DOHH2 (cell line): ENCODE measurements at regions not wholly inside any gene's neighbourhood (a gene's known extent, or its start where the extent isn't known, plus 50 kb on each side); places are given as distances from the start of the nearest gene placed in this dataset.

Experiments used
- H3F3A ChIP-seq: fragments of 200-600 bp; sonication (generic), shearing (Covaris generic); 2 replicates; pipeline ENCODE4 v1.6.0; 2016; ENCODE audit warnings: antibody characterized with exemption, mild to moderate bottlenecking; ENCODE audit not compliant: control insufficient read depth, insufficient read depth
- H3K27ac ChIP-seq: fragments of 200-600 bp; sonication (generic); 2 replicates; pipeline ENCODE4 v1.5.1; 2014; ENCODE audit warnings: low read depth, mild to moderate bottlenecking, low read length, moderate library complexity
- H3K27me3 ChIP-seq: fragments of 200-600 bp; sonication (generic); 2 replicates; pipeline ENCODE4 v1.6.1; 2014; ENCODE audit warnings: mild to moderate bottlenecking, low read length, mixed read lengths; ENCODE audit not compliant: control insufficient read depth
- H3K36me3 ChIP-seq: fragments of 200-600 bp; sonication (generic); 2 replicates; pipeline ENCODE4 v1.6.1; 2014; ENCODE audit warnings: mild to moderate bottlenecking, low read length, moderate library complexity, mixed read lengths; ENCODE audit not compliant: control insufficient read depth
- H3K4me1 ChIP-seq: fragments of 200-600 bp; sonication (generic); 2 replicates; pipeline ENCODE4 v1.6.1; 2014; ENCODE audit warnings: mild to moderate bottlenecking, low read length, mixed read lengths; ENCODE audit not compliant: control insufficient read depth
- H3K4me2 ChIP-seq: fragments of 200-600 bp; sonication (generic); 2 replicates; pipeline ENCODE4 v1.6.0; 2014; ENCODE audit warnings: mild to moderate bottlenecking, low read length, moderate library complexity
- H3K4me3 ChIP-seq: fragments of 200-600 bp; sonication (generic); 2 replicates; pipeline ENCODE4 v1.5.1; 2014; ENCODE audit warnings: mild to moderate bottlenecking, low read length, mixed read lengths
- H3K79me2 ChIP-seq: fragments of 200-600 bp; sonication (generic); 2 replicates; pipeline ENCODE4 v1.6.1; 2014; ENCODE audit warnings: mild to moderate bottlenecking, low read length, mixed read lengths; ENCODE audit not compliant: control insufficient read depth
- H3K9me2 ChIP-seq: fragments of 200-600 bp; sonication (generic); replicated peaks from 2 replicates; pipeline ENCODE4 v1.6.1; 2014; ENCODE audit warnings: mild to moderate bottlenecking, low read length, mixed read lengths; ENCODE audit not compliant: control insufficient read depth
- H3K9me3 ChIP-seq: fragments of 200-600 bp; sonication (generic); 2 replicates; pipeline ENCODE4 v1.6.1; 2014; ENCODE audit warnings: antibody characterized with exemption, low read length, mixed read lengths; ENCODE audit not compliant: control insufficient read depth, insufficient read depth
- H4K20me1 ChIP-seq: fragments of 200-600 bp; sonication (generic); 2 replicates; pipeline ENCODE4 v1.6.0; 2014; ENCODE audit warnings: low read depth, mild to moderate bottlenecking, antibody characterized with exemption, low read length, moderate library complexity; ENCODE audit not compliant: control insufficient read depth, insufficient read depth
- CTCF ChIP-seq: fragments of 200-600 bp; sonication (generic); IDR thresholded peaks from one replicate; pipeline ENCODE4 v1.5.1; 2014; ENCODE audit warnings: antibody characterized with exemption, mild to moderate bottlenecking, low read depth, low read length; ENCODE audit not compliant: poor library complexity, severe bottlenecking
- EZH2phosphoT487 ChIP-seq: fragments of 200-600 bp; sonication (generic); IDR thresholded peaks from 2 replicates; pipeline ENCODE4 v1.6.1; 2017; ENCODE audit warnings: borderline replicate concordance, mild to moderate bottlenecking, antibody characterized with exemption, low read length, moderate library complexity, mixed read lengths

- Histone ChIP-seq H3K27ac (no peak overlapping the region), H3K4me2 (no peak overlapping the region), H3K27me3 (no peaks in the 10 kb centered on the region)
Measured at GRCh38 chr13:50691681-50692263, 151.7 kb downstream of the DLEU7 start.

GRCh38 chr13:50692396-50692915 lies 151.0 kb downstream of the DLEU7 start:
- no peak overlapping the region for H3K4me2 ChIP-seq

More at GRCh38 chr13:50691681-50692263, 151.7 kb downstream of the DLEU7 start:
- Histone ChIP-seq H3K4me3 (no peak overlapping the region), H3K9me3 (peaks cover 10% of the 10 kb centered on the region), H3K4me1 (no peaks in the 10 kb centered on the region), H3K36me3 (no peaks in the 10 kb centered on the region), H3K79me2 (no peaks in the 10 kb centered on the region), H3K9me2 (no peaks in the 10 kb centered on the region), H3F3A (no peaks in the 10 kb centered on the region), H4K20me1 (no peaks in the 10 kb centered on the region)
- TF ChIP-seq CTCF, result no peak
- no peak for TF ChIP-seq EZH2phosphoT487

GRCh38 chr13:50693727-50694126 lies 149.8 kb downstream of the DLEU7 start:
- no peaks in the 10 kb centered on the region for H3K9me2 ChIP-seq
- H3K4me1 ChIP-seq, result no peaks in the 10 kb centered on the region
- no peak overlapping the region for H3K4me2 ChIP-seq
- peaks cover 12% of the 10 kb centered on the region for H3K9me3 ChIP-seq
- no peaks in the 10 kb centered on the region for H4K20me1 ChIP-seq
- no peak overlapping the region for H3K27ac ChIP-seq
- H3K79me2 ChIP-seq, result no peaks in the 10 kb centered on the region
- H3F3A ChIP-seq, result no peaks in the 10 kb centered on the region
- H3K36me3 ChIP-seq, result no peaks in the 10 kb centered on the region
- no peak overlapping the region for H3K4me3 ChIP-seq
- no peaks in the 10 kb centered on the region for H3K27me3 ChIP-seq
- TF ChIP-seq EZH2phosphoT487 (no peak), CTCF (no peak)

More at GRCh38 chr13:50692396-50692915, 151.0 kb downstream of the DLEU7 start:
- H3K9me3 ChIP-seq, result peaks cover 12% of the 10 kb centered on the region
- no peak overlapping the region for H3K27ac ChIP-seq
- no peaks in the 10 kb centered on the region for H3K9me2 ChIP-seq
- H3K36me3 ChIP-seq, result no peaks in the 10 kb centered on the region
- no peaks in the 10 kb centered on the region for H3K79me2 ChIP-seq
- no peaks in the 10 kb centered on the region for H3K4me1 ChIP-seq
- no peaks in the 10 kb centered on the region for H4K20me1 ChIP-seq
- no peaks in the 10 kb centered on the region for H3K27me3 ChIP-seq
- no peak overlapping the region for H3K4me3 ChIP-seq
- no peaks in the 10 kb centered on the region for H3F3A ChIP-seq
- TF ChIP-seq EZH2phosphoT487 (no peak), CTCF (no peak)
